B cell (primary cell): ENCODE measurements at regions not wholly inside any gene's neighbourhood (a gene's known extent, or its start where the extent isn't known, plus 50 kb on each side); places are given as distances from the start of the nearest gene placed in this dataset.

Experiments used
- CTCF ChIP-seq: fragments of 200-600 bp; IDR thresholded peaks from one replicate; pipeline ENCODE4 v1.8.0; 2022; ENCODE audit warnings: antibody characterized with exemption, mild to moderate bottlenecking
- EZH2 ChIP-seq: IDR thresholded peaks from 2 replicates; pipeline ENCODE4 v1.6.1; 2012; ENCODE audit warnings: borderline replicate concordance, low read depth, mild to moderate bottlenecking, moderate library complexity, low read length; ENCODE audit not compliant: insufficient read depth, poor library complexity, severe bottlenecking

- TF ChIP-seq EZH2 (no peak), CTCF (no peak)
Observed at GRCh38 chr5:143479394-143479793, 75.9 kb upstream of the NR3C1 start.
